GM13977 (cell line): ENCODE measurements at regions not wholly inside any gene's neighbourhood (a gene's known extent, or its start where the extent isn't known, plus 50 kb on each side); places are given as distances from the start of the nearest gene placed in this dataset.
A peak's percentile ranks its signal among the peaks of the same experiment; 100 is the strongest.

Source experiments
- DNase-seq: peaks from one replicate; pipeline ENCODE4 v3.0.0; 2012; ENCODE audit warnings: low spot score
- CTCF ChIP-seq: IDR thresholded peaks from 2 replicates; pipeline ENCODE4 v1.5.1; 2012; ENCODE audit warnings: mild to moderate bottlenecking, control low read depth; ENCODE audit not compliant: insufficient read depth; ENCODE audit errors: extremely low read depth, missing control alignments
- in situ Hi-C: fragments of 300-500 bp; cut with MboI; formaldehyde crosslinking; loops from one replicate; pipeline ENCODE4 v1.12.0; 2022; ENCODE audit warnings: low sequenced_read_pairs, low pct_unique_long_range_greater_than_20kb, mixed read lengths, inconsistent platforms; ENCODE audit not compliant: unreplicated experiment

- in situ Hi-C loops = no loop called here
- DNase-seq = no peak
- peak; percentile 42 for TF ChIP-seq CTCF
Observed at GRCh38 chr7:46776790-46777189, 805.1 kb downstream of the TNS3 start.

- in situ Hi-C loops = no loop called here
- no peak for DNase-seq
- TF ChIP-seq CTCF = no peak
Observed at GRCh38 chr7:46775776-46776175, 806.1 kb downstream of the TNS3 start.

- TF ChIP-seq CTCF = no peak
- DNase-seq = no peak
- in situ Hi-C loops = no loop called here
Observed at GRCh38 chr7:46775020-46775419, 806.9 kb downstream of the TNS3 start.

- no peak for DNase-seq
- in situ Hi-C loops = no loop called here
- TF ChIP-seq CTCF = no peak
Observed at GRCh38 chr7:46774515-46774914, 807.4 kb downstream of the TNS3 start.

- no peak for TF ChIP-seq CTCF
- DNase-seq = no peak
- in situ Hi-C loops = no loop called here
Observed at GRCh38 chr7:46772776-46773175, 809.1 kb downstream of the TNS3 start.

GRCh38 chr7:46767071-46767470 is 814.8 kb downstream of the TNS3 start:
- no peak for DNase-seq
- no peak for TF ChIP-seq CTCF
- in situ Hi-C loops = no loop called here
